Transverse colon (tissue), 4 donors: ENCODE measurements at regions not wholly inside any gene's neighbourhood (a gene's known extent, or its start where the extent isn't known, plus 50 kb on each side); places are given as distances from the start of the nearest gene placed in this dataset.

Experiments
- CTCF ChIP-seq, 5 experiments: fragments of 200-600 bp in 3 of 5; fragments of 450-650 bp in 2 of 5; sonication (generic) in 3 of 5; IDR thresholded peaks; 1 replicate in 2 of 5; 2 replicates in 3 of 5; pipeline ENCODE4 v1.5.1; 2016 to 2017; ENCODE audit warnings: antibody characterized with exemption in 5 of 5, inconsistent platforms in 3 of 5, mild to moderate bottlenecking in 2 of 5, moderate library complexity in 1 of 5
- POLR2A ChIP-seq: fragments of 450-650 bp; IDR thresholded peaks from one replicate; pipeline ENCODE4 v1.6.1; 2016; ENCODE audit warnings: antibody characterized with exemption, mild to moderate bottlenecking, moderate library complexity
- POLR2AphosphoS5 ChIP-seq, 3 donors: sonication (generic); formaldehyde crosslinking; IDR thresholded peaks; one replicate each; pipeline ENCODE4 v1.6.1; 2016; ENCODE audit warnings: antibody characterized with exemption in 3 of 3

GRCh38 chr14:50030036-50030435 is 86.3 kb downstream of the VCPKMT start:
- TF ChIP-seq POLR2A (no peak), POLR2AphosphoS5 (IDR thresholded peaks at IDR 0.05) (no peak), CTCF (IDR thresholded peaks at IDR 0.05) (no peak)
